ENCODE measurements at regions not wholly inside any gene's neighbourhood (a gene's known extent, or its start where the extent isn't known, plus 50 kb on each side); places are given as distances from the start of the nearest gene placed in this dataset.

DNA sequence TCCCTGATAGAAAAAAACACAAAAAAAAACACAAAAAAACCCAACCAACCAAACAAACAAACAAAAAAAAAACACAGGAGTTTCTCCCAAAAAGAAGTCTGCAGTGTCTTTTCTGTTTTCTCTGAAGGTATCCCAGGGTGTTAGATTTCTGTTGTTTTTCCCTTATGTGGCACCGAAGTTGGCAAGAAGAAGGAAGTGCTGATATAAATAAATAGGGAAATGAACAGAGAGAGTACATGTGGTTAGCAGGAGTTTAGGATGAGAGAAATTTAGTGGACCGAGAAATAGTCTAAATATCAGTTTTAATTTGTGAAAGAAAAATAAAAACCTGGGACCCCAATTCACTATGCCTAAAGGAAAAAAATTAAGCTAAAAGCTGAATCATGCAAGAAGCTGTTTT lies 287.0 kb upstream of the SGCG start:
- TF ChIP-seq, protein P1, sequence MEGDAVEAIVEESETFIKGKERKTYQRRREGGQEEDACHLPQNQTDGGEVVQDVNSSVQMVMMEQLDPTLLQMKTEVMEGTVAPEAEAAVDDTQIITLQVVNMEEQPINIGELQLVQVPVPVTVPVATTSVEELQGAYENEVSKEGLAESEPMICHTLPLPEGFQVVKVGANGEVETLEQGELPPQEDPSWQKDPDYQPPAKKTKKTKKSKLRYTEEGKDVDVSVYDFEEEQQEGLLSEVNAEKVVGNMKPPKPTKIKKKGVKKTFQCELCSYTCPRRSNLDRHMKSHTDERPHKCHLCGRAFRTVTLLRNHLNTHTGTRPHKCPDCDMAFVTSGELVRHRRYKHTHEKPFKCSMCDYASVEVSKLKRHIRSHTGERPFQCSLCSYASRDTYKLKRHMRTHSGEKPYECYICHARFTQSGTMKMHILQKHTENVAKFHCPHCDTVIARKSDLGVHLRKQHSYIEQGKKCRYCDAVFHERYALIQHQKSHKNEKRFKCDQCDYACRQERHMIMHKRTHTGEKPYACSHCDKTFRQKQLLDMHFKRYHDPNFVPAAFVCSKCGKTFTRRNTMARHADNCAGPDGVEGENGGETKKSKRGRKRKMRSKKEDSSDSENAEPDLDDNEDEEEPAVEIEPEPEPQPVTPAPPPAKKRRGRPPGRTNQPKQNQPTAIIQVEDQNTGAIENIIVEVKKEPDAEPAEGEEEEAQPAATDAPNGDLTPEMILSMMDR (conservative IDR thresholded peaks at IDR 0.05; ENCODE audit: low read depth, low read length) = no peak
- TF ChIP-seq EZH2 (IDR thresholded peaks at IDR 0.05; ENCODE audit: low read length, unreplicated experiment) = no peak
